GM23338 (cell line): ENCODE measurements at regions not wholly inside any gene's neighbourhood (a gene's known extent, or its start where the extent isn't known, plus 50 kb on each side); places are given as distances from the start of the nearest gene placed in this dataset.
"Not testable (repeated sequence)": the region's sequence is repeated elsewhere in the genome, so short reads cannot be mapped to it uniquely, and the experiment has no call there.

Experiments used
- ATAC-seq: fragments of 200-7000 bp; cut with Tn5 transposase; 3 replicates; pipeline ENCODE4 v1.9.1; 2020
- DNase-seq: peaks from one replicate; pipeline ENCODE4 v3.0.0-alpha.2; 2015; ENCODE audit warnings: low spot score
- H2AFZ ChIP-seq: fragments of 200-600 bp; sonication (generic); 2 replicates; pipeline ENCODE4 v1.8.0; 2016; ENCODE audit warnings: antibody characterized with exemption, mild to moderate bottlenecking, moderate library complexity
- H3F3A ChIP-seq: fragments of 200-600 bp; sonication (generic); replicated peaks from 2 replicates; pipeline ENCODE4 v1.8.0; 2017; ENCODE audit warnings: antibody characterized with exemption, mixed run types, low read depth
- H3K27ac ChIP-seq: fragments of 200-600 bp; sonication (generic); 2 replicates; pipeline ENCODE4 v1.6.1; 2016; ENCODE audit warnings: low read depth
- H3K27me3 ChIP-seq: fragments of 200-600 bp; sonication (generic); 2 replicates; pipeline ENCODE4 v1.8.0; 2016; ENCODE audit warnings: mild to moderate bottlenecking, mixed run types, moderate library complexity; ENCODE audit not compliant: insufficient read depth
- H3K36me3 ChIP-seq: fragments of 200-600 bp; sonication (generic); 2 replicates; pipeline ENCODE4 v1.8.0; 2016; ENCODE audit warnings: mild to moderate bottlenecking; ENCODE audit not compliant: insufficient read depth
- H3K4me1 ChIP-seq: fragments of 200-600 bp; sonication (generic); 2 replicates; pipeline ENCODE4 v1.8.0; 2016; ENCODE audit warnings: mild to moderate bottlenecking, moderate library complexity; ENCODE audit not compliant: insufficient read depth
- H3K4me2 ChIP-seq: fragments of 200-600 bp; sonication (generic); 2 replicates; pipeline ENCODE4 v1.7.1; 2017; ENCODE audit warnings: mixed run types
- H3K4me3 ChIP-seq: fragments of 200-600 bp; sonication (generic); 2 replicates; pipeline ENCODE4 v1.6.1; 2016; ENCODE audit warnings: mixed run types
- H3K79me2 ChIP-seq: fragments of 200-600 bp; sonication (generic); replicated peaks from 2 replicates; pipeline ENCODE4 v1.8.0; 2017; ENCODE audit warnings: mild to moderate bottlenecking; ENCODE audit not compliant: insufficient read depth
- H3K9me2 ChIP-seq: fragments of 200-600 bp; sonication (generic); 2 replicates; pipeline ENCODE4 v1.8.0; 2017; ENCODE audit not compliant: insufficient read depth
- H4K20me1 ChIP-seq: fragments of 200-600 bp; sonication (generic); replicated peaks from 2 replicates; pipeline ENCODE4 v1.8.0; 2017; ENCODE audit warnings: mild to moderate bottlenecking; ENCODE audit not compliant: insufficient read depth
- H3K27ac Mint-ChIP-seq: 2 replicates; pipeline ENCODE4 v1.8.0; 2020; ENCODE audit warnings: inconsistent platforms, mild to moderate bottlenecking, moderate library complexity, mixed read lengths
- H3K27me3 Mint-ChIP-seq: 3 replicates; pipeline ENCODE4 v1.8.0; 2022; ENCODE audit warnings: low read depth, mild to moderate bottlenecking, moderate library complexity, mixed read lengths, inconsistent platforms; ENCODE audit not compliant: insufficient read depth, poor library complexity
- H3K36me3 Mint-ChIP-seq: 3 replicates; pipeline ENCODE4 v1.8.0; 2021; ENCODE audit warnings: low read depth, mild to moderate bottlenecking, inconsistent platforms, moderate library complexity, mixed read lengths
- H3K4me1 Mint-ChIP-seq: 3 replicates; pipeline ENCODE4 v1.8.0; 2020; ENCODE audit warnings: mild to moderate bottlenecking, inconsistent platforms, mixed read lengths
- H3K4me3 Mint-ChIP-seq: 3 replicates; pipeline ENCODE4 v1.8.0; 2021; ENCODE audit warnings: moderate library complexity, mild to moderate bottlenecking, inconsistent platforms, mixed read lengths
- H3K9me3 Mint-ChIP-seq: 3 replicates; pipeline ENCODE4 v1.8.0; 2020; ENCODE audit warnings: moderate library complexity, mild to moderate bottlenecking, inconsistent platforms, mixed read lengths
- CREB1 ChIP-seq: fragments of 250-450 bp; sonication (Bioruptor Pico); IDR thresholded peaks from 2 replicates; pipeline ENCODE4 v1.5.0; 2020; ENCODE audit warnings: low read depth, mild to moderate bottlenecking, moderate library complexity
- EZH2 ChIP-seq: fragments of 200-600 bp; sonication (generic); IDR thresholded peaks from one replicate; pipeline ENCODE4 v1.8.0; 2017; ENCODE audit warnings: antibody characterized with exemption, mild to moderate bottlenecking, low read depth; ENCODE audit not compliant: unreplicated experiment
- EZH2phosphoT487 ChIP-seq: fragments of 200-600 bp; sonication (generic); IDR thresholded peaks from one replicate; pipeline ENCODE4 v1.8.1; 2018; ENCODE audit warnings: antibody characterized with exemption; ENCODE audit not compliant: unreplicated experiment
- NANOG ChIP-seq: IDR thresholded peaks from 2 replicates; pipeline ENCODE4 v1.6.1; 2016; ENCODE audit warnings: antibody characterized with exemption, borderline replicate concordance
- ZNF114 ChIP-seq: fragments of 250-450 bp; sonication (Bioruptor Pico); IDR thresholded peaks from 2 replicates; pipeline ENCODE4 v1.5.0; 2020; ENCODE audit warnings: mild to moderate bottlenecking, moderate library complexity
- ZNF331 ChIP-seq: fragments of 250-450 bp; sonication (Bioruptor Pico); IDR thresholded peaks from 2 replicates; pipeline ENCODE4 v1.5.0; 2020; ENCODE audit warnings: low read depth, mild to moderate bottlenecking, moderate library complexity
- TF ChIP-seq, protein P1 (sequence below), 2 experiments: fragments of 200-600 bp in 1 of 2; sonication (generic) in 1 of 2; conservative IDR thresholded peaks; 2 replicates each; pipeline versions ENCODE4 v1.5.1 to v1.6.1; 2016 to 2017; ENCODE audit warnings: antibody characterized with exemption in 2 of 2, low read depth in 2 of 2, mild to moderate bottlenecking in 2 of 2, moderate library complexity in 1 of 2

DNA sequence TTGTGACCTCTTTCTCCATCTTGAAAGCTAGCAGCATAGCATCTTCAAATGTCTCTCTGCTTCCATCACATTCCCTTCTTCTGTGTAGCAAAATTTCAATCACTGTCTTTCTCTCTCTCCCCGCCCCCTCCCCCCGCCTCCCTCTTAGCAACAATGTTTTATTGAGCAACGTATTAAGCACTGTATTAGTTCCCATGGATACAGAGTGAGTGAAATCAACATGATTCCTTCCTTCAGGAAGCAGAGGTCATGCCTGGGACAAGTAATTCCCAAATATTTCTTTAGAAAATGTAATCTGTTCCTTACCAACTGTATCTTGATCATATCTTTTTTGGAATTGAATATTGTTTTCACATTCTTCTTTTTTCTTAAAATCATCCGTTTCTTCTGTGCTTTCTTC, 373.7 kb upstream of the NECTIN3 start (continued):
- TF ChIP-seq NANOG (no peak), CREB1 (no peak), EZH2phosphoT487 (no peak), ZNF331 (CRISPR knock-in tag) (no peak)

- H2AFZ ChIP-seq, H3K27ac ChIP-seq, H3K4me1 ChIP-seq, H3K27me3 ChIP-seq, H4K20me1 ChIP-seq, H3K4me1 Mint-ChIP-seq, H3K79me2 ChIP-seq, H3K4me3 Mint-ChIP-seq, H3K27me3 Mint-ChIP-seq, ATAC-seq, H3K27ac Mint-ChIP-seq, H3K4me2 ChIP-seq, H3F3A ChIP-seq, DNase-seq, H3K4me3 ChIP-seq, H3K9me2 ChIP-seq, H3K36me3 ChIP-seq: not testable (repeated sequence)
- peaks cover 86% of the 10 kb centered on the region for H3K36me3 Mint-ChIP-seq
- peaks cover 74% of the 10 kb centered on the region for H3K9me3 Mint-ChIP-seq
These were observed 367.3 kb upstream of the NECTIN3 start for GRCh38 chr3:110704332-110704731.

GRCh38 chr3:110708156-110708555, 363.5 kb upstream of the NECTIN3 start:
- no peaks in the 10 kb centered on the region for H3F3A ChIP-seq
- H3K27me3 Mint-ChIP-seq, result peaks cover 3% of the 10 kb centered on the region
- H3K4me3 Mint-ChIP-seq, result no peak overlapping the region
- no peak for TF ChIP-seq EZH2phosphoT487
- TF ChIP-seq, protein P1, sequence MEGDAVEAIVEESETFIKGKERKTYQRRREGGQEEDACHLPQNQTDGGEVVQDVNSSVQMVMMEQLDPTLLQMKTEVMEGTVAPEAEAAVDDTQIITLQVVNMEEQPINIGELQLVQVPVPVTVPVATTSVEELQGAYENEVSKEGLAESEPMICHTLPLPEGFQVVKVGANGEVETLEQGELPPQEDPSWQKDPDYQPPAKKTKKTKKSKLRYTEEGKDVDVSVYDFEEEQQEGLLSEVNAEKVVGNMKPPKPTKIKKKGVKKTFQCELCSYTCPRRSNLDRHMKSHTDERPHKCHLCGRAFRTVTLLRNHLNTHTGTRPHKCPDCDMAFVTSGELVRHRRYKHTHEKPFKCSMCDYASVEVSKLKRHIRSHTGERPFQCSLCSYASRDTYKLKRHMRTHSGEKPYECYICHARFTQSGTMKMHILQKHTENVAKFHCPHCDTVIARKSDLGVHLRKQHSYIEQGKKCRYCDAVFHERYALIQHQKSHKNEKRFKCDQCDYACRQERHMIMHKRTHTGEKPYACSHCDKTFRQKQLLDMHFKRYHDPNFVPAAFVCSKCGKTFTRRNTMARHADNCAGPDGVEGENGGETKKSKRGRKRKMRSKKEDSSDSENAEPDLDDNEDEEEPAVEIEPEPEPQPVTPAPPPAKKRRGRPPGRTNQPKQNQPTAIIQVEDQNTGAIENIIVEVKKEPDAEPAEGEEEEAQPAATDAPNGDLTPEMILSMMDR (conservative IDR thresholded peaks at IDR 0.05; ENCODE audit: low read depth in 2 of 2), result no peak
- H3K4me1 Mint-ChIP-seq, result peaks cover 32% of the 10 kb centered on the region
- no peaks in the 10 kb centered on the region for H4K20me1 ChIP-seq
- peaks cover 3% of the 10 kb centered on the region; the same call in 1 of the 2 replicates for H3K36me3 ChIP-seq
- H3K36me3 Mint-ChIP-seq, result peaks cover 58% of the 10 kb centered on the region
- no peak overlapping the region for H3K27ac ChIP-seq
- H3K27me3 ChIP-seq, result no peaks in the 10 kb centered on the region
- H3K4me2 ChIP-seq, result no peak overlapping the region
- no peak for ATAC-seq
- H3K27ac Mint-ChIP-seq, result no peak overlapping the region
- H3K4me3 ChIP-seq, result no peak overlapping the region
- H3K9me3 Mint-ChIP-seq, result peaks cover 51% of the 10 kb centered on the region
- H3K79me2 ChIP-seq, result no peaks in the 10 kb centered on the region
- no peak overlapping the region for H2AFZ ChIP-seq
- peaks cover 8% of the 10 kb centered on the region; the same call in 1 of the 2 replicates for H3K9me2 ChIP-seq
- DNase-seq, result no peak
- H3K4me1 ChIP-seq, result peaks cover 28% of the 10 kb centered on the region

DNA sequence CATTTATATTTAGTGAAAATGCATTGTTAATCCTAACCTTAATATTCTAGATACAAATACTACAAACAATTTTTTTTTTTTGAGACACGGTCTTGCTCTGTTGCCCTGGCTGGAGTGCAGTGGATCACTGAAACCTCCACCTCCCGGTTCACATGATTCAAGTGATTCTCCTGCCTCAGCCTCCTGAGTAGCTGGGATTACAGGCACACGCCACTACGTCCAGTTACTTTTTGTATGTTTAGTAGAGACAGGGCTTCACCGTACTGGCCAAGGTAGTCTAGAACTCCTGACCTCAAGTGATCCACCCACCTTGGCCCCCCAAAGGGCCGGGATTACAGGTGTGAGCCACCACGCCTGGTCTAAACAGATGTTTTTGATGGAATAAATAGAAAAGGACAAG, 361.5 kb upstream of the NECTIN3 start:
- Histone ChIP-seq H3K4me1 (peaks cover 28% of the 10 kb centered on the region), H2AFZ (no peak overlapping the region), H3K9me2 (0 out of 2 replicates have a peak, but pooled peaks cover 6% of the 10 kb centered on the region), H3K36me3 (peaks cover under 1% of the 10 kb centered on the region; the same call in 1 of the 2 replicates), H3K27me3 (no peaks in the 10 kb centered on the region), H3K79me2 (no peaks in the 10 kb centered on the region), H3K4me3 (no peak overlapping the region), H3K27ac (peak overlapping the region; percentile 68; the same call in 1 of the 2 replicates), H3K4me2 (no peak overlapping the region), H3F3A (no peaks in the 10 kb centered on the region), H4K20me1 (no peaks in the 10 kb centered on the region)
- H3K36me3 Mint-ChIP-seq, result peaks cover 38% of the 10 kb centered on the region
- DNase-seq (no peak), ATAC-seq (no peak)
- H3K4me3 Mint-ChIP-seq, result no peak overlapping the region
- H3K4me1 Mint-ChIP-seq, result peaks cover 41% of the 10 kb centered on the region
- peaks cover 1% of the 10 kb centered on the region for H3K27me3 Mint-ChIP-seq
- peaks cover 31% of the 10 kb centered on the region for H3K9me3 Mint-ChIP-seq
- peak overlapping the region; percentile 86; the same call in 1 of the 2 replicates for H3K27ac Mint-ChIP-seq
- no peak for TF ChIP-seq ZNF114 (CRISPR knock-in tag)
- TF ChIP-seq, protein P1 (conservative IDR thresholded peaks at IDR 0.05; ENCODE audit: low read depth in 2 of 2), result no peak
- TF ChIP-seq EZH2, result no peak
- no peak for TF ChIP-seq ZNF331 (CRISPR knock-in tag)
- no peak for TF ChIP-seq EZH2phosphoT487
